ENCODE measurements at regions not wholly inside any gene's neighbourhood (a gene's known extent, or its start where the extent isn't known, plus 50 kb on each side); places are given as distances from the start of the nearest gene placed in this dataset.

DNA sequence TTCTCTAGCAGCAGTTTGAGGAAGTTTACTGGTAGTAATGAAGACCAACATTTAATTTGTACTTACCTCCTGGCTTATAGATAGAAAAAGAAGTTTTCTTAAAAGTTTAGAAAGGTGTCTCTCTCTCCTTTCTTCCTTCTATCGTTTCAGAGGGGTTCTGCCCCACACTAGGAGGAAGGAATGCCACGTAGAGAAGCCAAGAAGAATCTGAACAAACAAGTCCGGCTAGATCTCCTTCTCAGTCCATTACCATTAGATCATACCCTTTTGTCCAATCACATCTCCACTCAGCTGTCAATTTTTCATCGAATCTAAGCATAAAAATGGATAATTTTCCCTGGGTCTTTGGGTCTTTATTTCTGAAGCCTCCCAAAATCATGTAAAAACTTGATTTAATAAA is 1048.1 kb downstream of the SI start:
- no peak overlapping the region for H3K14ac ChIP-seq (ENCODE audit: insufficient read depth, low read length)
- H2BK15ac ChIP-seq (ENCODE audit: low read depth, low read length) = no peak overlapping the region
- no peak for DNase-seq
- no peak overlapping the region for H3K56ac ChIP-seq (ENCODE audit: insufficient read length, low read depth, low read length)
- no peak overlapping the region for H3K27ac ChIP-seq (ENCODE audit: insufficient read length, low read depth, low read length)
- H4K20me1 ChIP-seq (ENCODE audit: control insufficient read depth, insufficient read depth, insufficient read length) = no peaks in the 10 kb centered on the region
- H2AK5ac ChIP-seq (ENCODE audit: insufficient read length, low read length) = no peak overlapping the region
- H4K5ac ChIP-seq (ENCODE audit: insufficient read length, low read depth, low read length) = no peak overlapping the region
- H2BK20ac ChIP-seq (ENCODE audit: low read depth, low read length, poor library complexity, severe bottlenecking) = no peak overlapping the region
- H3K79me2 ChIP-seq (ENCODE audit: insufficient read depth, low read length) = no peaks in the 10 kb centered on the region
- no peak overlapping the region for H4K91ac ChIP-seq (ENCODE audit: insufficient read length, low read depth, low read length)
- Mint-ChIP-seq H3K4me3 (no peak overlapping the region), H3K27me3 (ENCODE audit: low read depth) (no peaks in the 10 kb centered on the region), H3K27ac (peak overlapping the region in 1 of 3 experiments; percentile 5; a peak in 2 of 7 replicates), H3K36me3 (ENCODE audit: insufficient read depth in 1 of 3, low read depth in 3 of 3) (no peaks in the 10 kb centered on the region), H3K9me3 (no peaks in the 10 kb centered on the region), H3K4me1 (peaks cover 5% of the 10 kb centered on the region in 2 experiments; a peak in 2 of 4 replicates)
- no peak overlapping the region for H4K8ac ChIP-seq (replicated peaks; ENCODE audit: insufficient read length, low read depth, low read length)
- no peak overlapping the region for H2BK12ac ChIP-seq (ENCODE audit: insufficient read length, low read depth, low read length)
- H2AFZ ChIP-seq (ENCODE audit: low read length) = no peak overlapping the region
- no peak overlapping the region for H3K23ac ChIP-seq (ENCODE audit: insufficient read length, low read depth, low read length)
- H3K23me2 ChIP-seq (ENCODE audit: insufficient read length, low read depth, low read length, poor library complexity, severe bottlenecking) = no peaks in the 10 kb centered on the region
- TF ChIP-seq, protein P1, sequence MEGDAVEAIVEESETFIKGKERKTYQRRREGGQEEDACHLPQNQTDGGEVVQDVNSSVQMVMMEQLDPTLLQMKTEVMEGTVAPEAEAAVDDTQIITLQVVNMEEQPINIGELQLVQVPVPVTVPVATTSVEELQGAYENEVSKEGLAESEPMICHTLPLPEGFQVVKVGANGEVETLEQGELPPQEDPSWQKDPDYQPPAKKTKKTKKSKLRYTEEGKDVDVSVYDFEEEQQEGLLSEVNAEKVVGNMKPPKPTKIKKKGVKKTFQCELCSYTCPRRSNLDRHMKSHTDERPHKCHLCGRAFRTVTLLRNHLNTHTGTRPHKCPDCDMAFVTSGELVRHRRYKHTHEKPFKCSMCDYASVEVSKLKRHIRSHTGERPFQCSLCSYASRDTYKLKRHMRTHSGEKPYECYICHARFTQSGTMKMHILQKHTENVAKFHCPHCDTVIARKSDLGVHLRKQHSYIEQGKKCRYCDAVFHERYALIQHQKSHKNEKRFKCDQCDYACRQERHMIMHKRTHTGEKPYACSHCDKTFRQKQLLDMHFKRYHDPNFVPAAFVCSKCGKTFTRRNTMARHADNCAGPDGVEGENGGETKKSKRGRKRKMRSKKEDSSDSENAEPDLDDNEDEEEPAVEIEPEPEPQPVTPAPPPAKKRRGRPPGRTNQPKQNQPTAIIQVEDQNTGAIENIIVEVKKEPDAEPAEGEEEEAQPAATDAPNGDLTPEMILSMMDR (conservative IDR thresholded peaks at IDR 0.05) = no peak
- H3K27me3 ChIP-seq (ENCODE audit: insufficient read depth, low read length) = no peaks in the 10 kb centered on the region
- no peaks in the 10 kb centered on the region for H3K4me1 ChIP-seq (ENCODE audit: insufficient read depth, low read length)
- H3K79me1 ChIP-seq (ENCODE audit: insufficient read depth, low read depth, low read length, poor library complexity, severe bottlenecking) = no peaks in the 10 kb centered on the region
- no peak overlapping the region for H3K4me2 ChIP-seq (ENCODE audit: insufficient read depth, insufficient read length, low read length)
- H3K9ac ChIP-seq (ENCODE audit: extremely low read depth, insufficient read length, low read length) = no peak overlapping the region
- H3K18ac ChIP-seq (ENCODE audit: insufficient read length, low read depth, low read length) = no peak overlapping the region
- H2BK120ac ChIP-seq (ENCODE audit: low read depth, low read length, poor library complexity, severe bottlenecking) = no peak overlapping the region
- H3K9me3 ChIP-seq (ENCODE audit: control insufficient read depth, low read depth, low read length) = no peaks in the 10 kb centered on the region
- H3K4ac ChIP-seq (ENCODE audit: low read depth, low read length) = no peak overlapping the region
- no peak overlapping the region for H2BK5ac ChIP-seq (ENCODE audit: insufficient read length, low read length)
- no peak overlapping the region for H3T11ph ChIP-seq (ENCODE audit: low read length)
- no CpG with 5 or more reads among the region's 4 CpGs for WGBS (ENCODE audit: extremely low coverage, insufficient read length, low lambda C conversion rate)
